ENCODE measurements at regions not wholly inside any gene's neighbourhood (a gene's known extent, or its start where the extent isn't known, plus 50 kb on each side); places are given as distances from the start of the nearest gene placed in this dataset.

DNA sequence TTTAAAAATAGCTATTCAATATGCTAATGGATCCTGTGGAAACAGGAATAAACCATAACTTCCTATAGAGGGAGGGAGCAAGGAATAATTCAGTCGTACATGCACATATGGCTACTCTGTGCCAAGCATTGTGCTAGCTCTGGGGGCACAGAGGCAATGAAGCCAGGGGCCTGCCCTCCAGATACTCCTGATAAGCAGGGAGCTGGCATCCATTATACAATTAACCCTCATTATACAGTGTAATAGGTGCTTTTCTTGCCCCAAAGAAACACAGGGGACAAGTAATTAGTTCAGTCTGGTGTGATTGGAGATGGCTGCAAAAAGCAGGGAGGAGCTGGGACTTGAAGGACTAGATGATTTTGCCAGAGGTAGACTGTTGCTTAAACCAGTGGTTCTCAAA, 200.4 kb downstream of the SREK1 start:
- Mint-ChIP-seq H3K36me3 (ENCODE audit: insufficient read depth in 2 of 2) (no peaks in the 10 kb centered on the region), H3K9me3 (no peaks in the 10 kb centered on the region), H3K27me3 (ENCODE audit: low read depth) (peaks cover 21% of the 10 kb centered on the region), H3K4me3 (no peak overlapping the region), H3K4me1 (ENCODE audit: low read depth) (no peaks in the 10 kb centered on the region), H3K27ac (no peak overlapping the region)
- DNase-seq (no peak), ATAC-seq (replicated peaks in 1 of 2) (no peak)

DNA sequence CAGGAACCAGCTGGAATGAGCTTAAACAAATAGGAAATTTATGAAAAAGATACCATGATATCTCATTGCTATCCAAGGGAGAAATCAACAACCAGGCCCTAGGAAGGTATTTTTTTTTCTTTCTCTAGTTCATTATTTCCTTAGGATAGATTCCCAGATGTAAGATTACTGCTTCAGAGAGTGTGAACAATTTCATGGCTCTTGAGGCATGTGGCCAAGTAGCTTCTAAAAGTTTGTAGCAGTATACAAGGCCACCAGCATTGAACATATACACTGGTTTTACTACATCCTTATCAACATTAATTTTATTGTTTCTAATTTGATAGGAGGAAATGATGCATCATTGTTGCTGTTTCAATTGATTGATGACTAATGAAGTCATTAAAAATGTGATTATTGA, 201.2 kb downstream of the SREK1 start:
- no peak overlapping the region for H3K4me3 Mint-ChIP-seq
- no peak overlapping the region for H3K27ac Mint-ChIP-seq
- no peaks in the 10 kb centered on the region for H3K36me3 Mint-ChIP-seq (ENCODE audit: insufficient read depth in 2 of 2)
- DNase-seq (no peak), ATAC-seq (replicated peaks in 1 of 2) (no peak)
- no peaks in the 10 kb centered on the region for H3K4me1 Mint-ChIP-seq (ENCODE audit: low read depth)
- H3K9me3 Mint-ChIP-seq, result no peaks in the 10 kb centered on the region
- peaks cover 15% of the 10 kb centered on the region for H3K27me3 Mint-ChIP-seq (ENCODE audit: low read depth)

DNA sequence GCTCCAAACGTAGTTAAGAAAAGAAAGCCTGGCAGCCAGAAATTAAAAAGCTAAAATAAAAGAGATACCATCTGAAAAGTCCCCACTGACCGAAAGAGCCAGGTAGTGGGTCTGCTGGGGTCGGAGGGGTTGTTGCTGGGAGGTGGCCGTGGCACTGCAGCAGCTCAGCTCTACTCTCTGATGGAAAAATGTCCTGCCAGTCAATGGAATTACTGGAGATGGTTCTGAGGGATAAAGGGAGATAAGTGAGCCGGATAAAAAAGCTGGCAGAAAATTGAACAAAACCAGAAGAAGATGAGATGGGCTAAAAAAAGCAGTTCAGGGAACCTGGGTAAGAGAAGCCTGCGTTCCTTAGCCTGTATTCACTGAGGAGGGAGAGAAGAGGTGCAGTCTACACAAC, 202.8 kb downstream of the SREK1 start:
- H3K36me3 Mint-ChIP-seq (ENCODE audit: insufficient read depth in 2 of 2), result no peaks in the 10 kb centered on the region

GRCh38 chr5:66348387-66349125, 204.5 kb downstream of the SREK1 start:
- H3K27me3 Mint-ChIP-seq (ENCODE audit: low read depth), result peaks cover 28% of the 10 kb centered on the region
- no peak overlapping the region for H3K4me3 Mint-ChIP-seq
- H3K4me1 Mint-ChIP-seq (ENCODE audit: low read depth), result no peaks in the 10 kb centered on the region
- no peak overlapping the region for H3K27ac Mint-ChIP-seq
- DNase-seq, result no peak
- H3K36me3 Mint-ChIP-seq (ENCODE audit: insufficient read depth in 2 of 2), result no peaks in the 10 kb centered on the region
- ATAC-seq (replicated peaks in 1 of 2), result no peak
- no peaks in the 10 kb centered on the region for H3K9me3 Mint-ChIP-seq

More for the DNA sequence above, 202.8 kb downstream of the SREK1 start:
- Mint-ChIP-seq H3K27ac (no peak overlapping the region), H3K9me3 (no peaks in the 10 kb centered on the region), H3K27me3 (ENCODE audit: low read depth) (peaks cover 24% of the 10 kb centered on the region), H3K4me3 (no peak overlapping the region), H3K4me1 (ENCODE audit: low read depth) (no peaks in the 10 kb centered on the region)
- no peak for ATAC-seq (replicated peaks in 1 of 2)
- DNase-seq, result no peak

DNA sequence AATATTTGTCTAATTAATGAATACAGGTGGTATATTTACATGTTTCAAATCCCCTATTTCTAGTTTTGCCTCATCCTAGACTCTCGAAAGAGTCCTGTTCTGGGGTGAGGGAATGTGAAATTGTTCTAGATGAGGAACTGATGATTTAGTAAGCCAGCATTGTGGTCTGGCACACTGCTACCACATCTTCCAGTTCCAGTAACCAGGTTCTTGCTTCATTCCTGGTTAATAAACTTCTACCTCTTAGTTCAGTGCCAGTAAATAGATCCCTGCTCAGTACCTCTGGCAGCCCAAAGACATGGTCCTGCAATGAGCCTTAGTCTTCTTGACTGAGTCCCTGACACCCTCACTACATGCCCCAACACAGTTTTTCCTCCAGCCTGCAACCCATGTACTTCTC, 207.7 kb downstream of the SREK1 start:
- no peaks in the 10 kb centered on the region for H3K9me3 Mint-ChIP-seq
- peaks cover 32% of the 10 kb centered on the region for H3K27me3 Mint-ChIP-seq (ENCODE audit: low read depth)
- DNase-seq (no peak), ATAC-seq (replicated peaks in 1 of 2) (no peak)
- H3K36me3 Mint-ChIP-seq (ENCODE audit: insufficient read depth in 2 of 2), result no peaks in the 10 kb centered on the region
- no peak overlapping the region for H3K27ac Mint-ChIP-seq
- H3K4me1 Mint-ChIP-seq (ENCODE audit: low read depth), result no peaks in the 10 kb centered on the region
- H3K4me3 Mint-ChIP-seq, result no peak overlapping the region

GRCh38 chr5:66353186-66353585, 209.1 kb downstream of the SREK1 start:
- no peak overlapping the region for H3K4me3 Mint-ChIP-seq
- H3K27ac Mint-ChIP-seq, result no peak overlapping the region
- ATAC-seq (replicated peaks in 1 of 2) (no peak), DNase-seq (no peak)
- H3K9me3 Mint-ChIP-seq, result no peaks in the 10 kb centered on the region
- peaks cover 32% of the 10 kb centered on the region for H3K27me3 Mint-ChIP-seq (ENCODE audit: low read depth)
- no peaks in the 10 kb centered on the region for H3K36me3 Mint-ChIP-seq (ENCODE audit: insufficient read depth in 2 of 2)
- no peaks in the 10 kb centered on the region for H3K4me1 Mint-ChIP-seq (ENCODE audit: low read depth)

- Mint-ChIP-seq H3K9me3 (no peaks in the 10 kb centered on the region), H3K36me3 (ENCODE audit: insufficient read depth in 2 of 2) (no peaks in the 10 kb centered on the region), H3K4me3 (no peak overlapping the region), H3K4me1 (ENCODE audit: low read depth) (no peaks in the 10 kb centered on the region), H3K27me3 (ENCODE audit: low read depth) (peaks cover 24% of the 10 kb centered on the region), H3K27ac (no peak overlapping the region)
- ATAC-seq (replicated peaks in 1 of 2) (no peak), DNase-seq (no peak)
Observed at GRCh38 chr5:66354422-66354821, 210.3 kb downstream of the SREK1 start.

DNA sequence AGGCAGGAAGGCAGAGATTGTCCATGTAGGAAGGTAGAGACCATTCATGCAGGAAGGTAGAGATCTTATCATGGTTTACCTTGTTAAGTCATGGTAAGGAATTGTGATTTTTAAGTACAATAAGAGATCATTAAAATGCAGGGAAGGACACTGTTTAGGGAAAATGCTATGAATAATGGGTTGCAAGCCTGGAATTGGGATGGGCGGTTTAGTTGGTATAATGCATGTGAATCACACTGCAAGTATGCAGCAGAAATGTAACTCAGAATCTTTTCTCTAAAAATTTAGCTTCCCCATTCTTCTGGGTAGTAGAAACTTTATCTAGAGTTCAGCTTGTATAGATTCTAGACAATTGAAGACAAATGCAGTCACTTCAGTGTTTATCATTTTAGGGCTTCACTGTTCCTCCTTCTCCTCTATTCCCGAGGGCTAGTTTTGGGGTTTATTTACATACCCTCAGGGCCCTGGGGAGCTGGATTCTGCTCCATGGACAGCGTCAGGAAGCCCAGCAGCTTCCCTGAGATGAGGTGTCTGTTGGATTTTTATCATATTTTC, 212.0 kb downstream of the SREK1 start:
- ATAC-seq (replicated peaks in 1 of 2) (no peak), DNase-seq (no peak)
- no peaks in the 10 kb centered on the region for H3K4me1 Mint-ChIP-seq (ENCODE audit: low read depth)
- peaks cover 23% of the 10 kb centered on the region for H3K27me3 Mint-ChIP-seq (ENCODE audit: low read depth)
- no peak overlapping the region for H3K4me3 Mint-ChIP-seq
- no peaks in the 10 kb centered on the region for H3K36me3 Mint-ChIP-seq (ENCODE audit: insufficient read depth in 2 of 2)
- no peaks in the 10 kb centered on the region for H3K9me3 Mint-ChIP-seq
- no peak overlapping the region for H3K27ac Mint-ChIP-seq

DNA sequence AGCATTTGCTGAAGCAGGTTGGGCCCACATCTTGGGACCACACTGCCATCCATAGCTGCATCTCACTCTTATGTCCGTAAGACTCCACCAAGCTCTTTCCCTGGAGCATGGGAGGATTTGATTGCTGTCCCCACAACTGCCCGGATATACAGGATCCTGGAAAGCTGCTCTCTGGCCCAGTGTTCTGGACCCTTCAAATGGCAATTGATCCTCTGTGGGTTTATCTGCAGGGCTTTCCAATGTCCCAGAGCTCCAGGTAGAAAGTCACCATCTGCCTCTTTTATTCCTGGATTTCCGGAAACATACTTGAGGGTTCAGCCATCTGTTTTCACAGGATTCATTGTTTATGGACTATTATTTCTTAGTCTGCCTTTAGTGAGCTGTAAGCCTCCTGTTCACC, 214.6 kb downstream of the SREK1 start:
- H3K27me3 Mint-ChIP-seq (ENCODE audit: low read depth), result peaks cover 20% of the 10 kb centered on the region
- DNase-seq, result no peak
- no peaks in the 10 kb centered on the region for H3K9me3 Mint-ChIP-seq
- ATAC-seq (replicated peaks in 1 of 2), result no peak
- no peak overlapping the region for H3K4me3 Mint-ChIP-seq
- no peak overlapping the region for H3K27ac Mint-ChIP-seq
- no peaks in the 10 kb centered on the region for H3K4me1 Mint-ChIP-seq (ENCODE audit: low read depth)
- no peaks in the 10 kb centered on the region for H3K36me3 Mint-ChIP-seq (ENCODE audit: insufficient read depth in 2 of 2)

GRCh38 chr5:66361070-66361469, 217.0 kb downstream of the SREK1 start:
- no peaks in the 10 kb centered on the region for H3K9me3 Mint-ChIP-seq
- DNase-seq, result no peak
- H3K4me1 Mint-ChIP-seq (ENCODE audit: low read depth), result no peaks in the 10 kb centered on the region
- no peaks in the 10 kb centered on the region for H3K36me3 Mint-ChIP-seq (ENCODE audit: insufficient read depth in 2 of 2)
- no peak overlapping the region for H3K4me3 Mint-ChIP-seq
- no peak for ATAC-seq (replicated peaks in 1 of 2)
- H3K27ac Mint-ChIP-seq, result no peak overlapping the region
- peaks cover 20% of the 10 kb centered on the region for H3K27me3 Mint-ChIP-seq (ENCODE audit: low read depth)

DNA sequence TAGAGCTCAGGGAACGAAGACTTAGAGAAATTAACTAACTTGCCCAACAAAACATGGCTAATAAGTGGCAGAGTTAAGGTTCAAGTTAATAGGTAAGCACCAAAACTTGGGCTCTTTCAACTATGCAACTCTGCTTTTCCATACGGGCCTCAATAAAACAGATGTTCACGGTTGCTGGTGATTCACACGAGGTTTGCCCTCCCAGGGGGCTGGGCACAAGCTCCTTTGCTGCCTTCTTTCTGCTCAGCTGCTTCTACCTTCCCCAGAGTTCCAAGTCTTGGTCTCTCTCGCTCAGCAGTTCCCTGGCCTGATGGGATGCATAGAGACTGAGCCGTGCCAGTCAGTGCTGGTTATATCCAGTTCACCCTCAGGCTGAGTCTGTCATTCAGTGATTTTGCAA, 217.9 kb downstream of the SREK1 start:
- Mint-ChIP-seq H3K27me3 (ENCODE audit: low read depth) (peaks cover 20% of the 10 kb centered on the region), H3K36me3 (ENCODE audit: insufficient read depth in 2 of 2) (no peaks in the 10 kb centered on the region), H3K27ac (no peak overlapping the region), H3K4me3 (no peak overlapping the region), H3K9me3 (no peaks in the 10 kb centered on the region), H3K4me1 (ENCODE audit: low read depth) (no peaks in the 10 kb centered on the region)
- DNase-seq (no peak), ATAC-seq (replicated peaks in 1 of 2) (no peak)

GRCh38 chr5:66362687-66363086, 218.6 kb downstream of the SREK1 start:
- Mint-ChIP-seq H3K4me1 (ENCODE audit: low read depth) (no peaks in the 10 kb centered on the region), H3K4me3 (no peak overlapping the region), H3K27ac (no peak overlapping the region), H3K9me3 (no peaks in the 10 kb centered on the region), H3K27me3 (ENCODE audit: low read depth) (peaks cover 20% of the 10 kb centered on the region), H3K36me3 (ENCODE audit: insufficient read depth in 2 of 2) (no peaks in the 10 kb centered on the region)
- no peak for ATAC-seq (replicated peaks in 1 of 2)
- no peak for DNase-seq

DNA sequence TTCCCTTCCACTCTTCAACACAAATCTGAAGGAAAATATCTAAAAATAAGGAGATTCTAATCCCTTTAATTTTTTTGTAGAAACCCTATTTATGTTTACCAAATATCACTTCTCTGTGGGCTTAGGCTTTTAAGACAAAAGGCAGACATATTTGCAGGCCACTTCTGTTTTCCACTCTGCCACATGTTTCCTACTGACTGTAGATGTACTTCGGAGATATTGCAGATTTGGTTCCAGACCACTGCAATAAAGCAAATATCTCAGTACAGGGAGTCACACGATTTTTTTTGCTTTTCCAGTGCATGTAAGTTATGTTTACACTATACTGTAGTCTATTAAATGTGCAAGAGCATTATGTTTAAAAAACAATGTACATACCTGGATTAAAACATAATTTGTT, 219.0 kb downstream of the SREK1 start:
- H3K4me1 Mint-ChIP-seq (ENCODE audit: low read depth), result no peaks in the 10 kb centered on the region
- no peaks in the 10 kb centered on the region for H3K9me3 Mint-ChIP-seq
- H3K36me3 Mint-ChIP-seq (ENCODE audit: insufficient read depth in 2 of 2), result no peaks in the 10 kb centered on the region
- no peak overlapping the region for H3K27ac Mint-ChIP-seq
- no peak for DNase-seq
- H3K27me3 Mint-ChIP-seq (ENCODE audit: low read depth), result peaks cover 20% of the 10 kb centered on the region
- no peak for ATAC-seq (replicated peaks in 1 of 2)
- no peak overlapping the region for H3K4me3 Mint-ChIP-seq

- Mint-ChIP-seq H3K27ac (no peak overlapping the region), H3K36me3 (ENCODE audit: insufficient read depth in 2 of 2) (no peaks in the 10 kb centered on the region), H3K27me3 (ENCODE audit: low read depth) (peaks cover 20% of the 10 kb centered on the region), H3K4me3 (no peak overlapping the region), H3K9me3 (no peaks in the 10 kb centered on the region), H3K4me1 (ENCODE audit: low read depth) (no peaks in the 10 kb centered on the region)
- no peak for ATAC-seq (replicated peaks in 1 of 2)
- DNase-seq, result no peak
Observed at GRCh38 chr5:66364186-66364585, 220.1 kb downstream of the SREK1 start.

Measured in activated T-cell treated with anti-CD3 and anti-CD28 coated beads, Interleukin-2, amount 50 U/mL, for 72 hours (primary cell).